GM12873 (cell line): ENCODE measurements at regions not wholly inside any gene's neighbourhood (a gene's known extent, or its start where the extent isn't known, plus 50 kb on each side); places are given as distances from the start of the nearest gene placed in this dataset.

Source experiments
- CTCF ChIP-seq: IDR thresholded peaks from 2 replicates; pipeline ENCODE4 v1.5.1; 2012; ENCODE audit warnings: low read depth, mild to moderate bottlenecking, moderate library complexity, low read length, control low read depth; ENCODE audit not compliant: insufficient read depth; ENCODE audit errors: missing control alignments

GRCh38 chr18:77557046-77557587, 307.5 kb downstream of the GALR1 start:
- no peak for TF ChIP-seq CTCF

GRCh38 chr18:77559274-77559910, 309.7 kb downstream of the GALR1 start:
- TF ChIP-seq CTCF = no peak

- TF ChIP-seq CTCF = no peak
Observed at GRCh38 chr18:77560341-77560992, 310.8 kb downstream of the GALR1 start.

DNA sequence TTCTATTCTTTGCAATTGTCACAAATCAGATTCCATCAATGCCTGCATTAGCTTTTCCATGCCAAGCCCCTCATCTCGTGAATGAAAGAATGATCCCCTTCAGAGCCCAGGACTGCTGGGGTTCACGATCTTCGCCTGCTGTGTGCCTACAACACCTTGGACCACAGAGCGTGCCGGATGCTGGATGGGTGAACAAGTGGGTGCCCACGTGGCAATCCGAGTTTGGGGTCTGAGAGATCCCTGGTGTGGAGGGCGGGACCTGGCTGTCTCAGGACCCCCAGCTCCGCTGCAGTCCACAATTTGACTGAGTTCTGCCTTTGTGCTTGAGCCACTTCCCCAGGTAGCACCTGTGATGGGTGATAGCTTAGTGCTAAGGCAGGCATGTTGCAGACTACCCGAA, 317.0 kb downstream of the GALR1 start:
- no peak for TF ChIP-seq CTCF

GRCh38 chr18:77567205-77567604, 317.6 kb downstream of the GALR1 start:
- TF ChIP-seq CTCF = no peak

DNA sequence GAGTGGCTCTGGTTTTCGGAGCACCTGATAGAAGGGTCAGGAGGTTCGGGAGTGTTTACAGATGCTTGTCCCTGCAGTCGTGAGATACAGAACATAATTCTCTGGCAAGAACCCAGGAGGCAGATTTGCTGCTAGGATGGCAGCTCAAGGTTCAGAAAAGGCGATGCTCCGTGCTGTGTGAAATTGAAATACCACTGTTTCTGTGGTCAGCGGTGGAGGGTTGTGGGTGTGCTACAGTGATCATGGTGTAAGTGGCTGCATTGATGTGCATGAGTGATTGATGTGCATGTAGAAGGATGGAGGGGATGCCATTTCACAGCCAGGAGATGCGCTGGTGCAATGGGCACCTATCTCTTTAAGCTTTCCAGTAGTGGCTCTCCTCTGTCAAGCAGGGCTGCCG, 322.1 kb downstream of the GALR1 start:
- TF ChIP-seq CTCF = no peak

DNA sequence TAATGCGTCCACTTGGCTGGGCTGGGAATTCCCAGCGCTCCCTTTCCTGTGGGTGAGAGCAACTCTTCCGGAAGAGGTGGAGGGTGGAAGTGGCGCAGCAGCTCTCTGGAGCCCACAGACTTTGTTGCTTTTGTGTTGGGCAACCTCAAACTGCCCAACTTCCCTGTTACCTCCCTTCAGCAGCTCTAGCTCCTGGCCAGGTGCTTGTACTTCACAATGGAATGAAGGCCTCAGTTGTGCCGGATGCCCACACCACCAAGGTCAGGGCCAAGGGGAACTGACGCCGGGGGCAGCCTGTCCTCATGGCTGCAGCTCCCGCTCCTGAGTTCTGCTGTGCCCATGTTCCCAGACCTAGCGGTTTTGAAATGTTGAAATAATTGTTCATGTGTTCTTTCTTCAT, 322.9 kb downstream of the GALR1 start:
- no peak for TF ChIP-seq CTCF
